ENCODE measurements at regions not wholly inside any gene's neighbourhood (a gene's known extent, or its start where the extent isn't known, plus 50 kb on each side); places are given as distances from the start of the nearest gene placed in this dataset.

DNA sequence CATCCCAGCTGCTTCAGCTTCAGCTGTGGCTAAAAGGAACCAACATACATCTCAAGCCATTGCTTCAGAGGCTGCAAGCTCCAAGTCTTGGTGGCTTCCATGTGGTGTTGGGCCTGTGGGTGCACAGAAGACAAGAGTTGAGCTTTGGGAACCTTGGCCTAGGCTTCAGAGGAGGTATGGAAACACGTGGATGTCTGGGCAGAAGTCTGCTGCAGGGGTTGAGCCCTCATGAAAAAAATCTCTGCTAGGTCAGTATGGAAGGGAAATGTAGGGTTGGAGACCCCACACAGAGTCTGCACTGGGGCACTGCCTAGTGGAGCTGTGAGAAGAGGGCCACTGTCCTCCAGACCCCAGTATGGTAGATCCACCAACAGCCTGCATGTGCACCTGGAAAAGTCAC, 279.3 kb downstream of the MZT1 start:
- TF ChIP-seq POLR2AphosphoS5 (IDR thresholded peaks at IDR 0.05; ENCODE audit: low read depth, low read length) (no peak), CTCF (IDR thresholded peaks at IDR 0.05) (no peak), EP300 (IDR thresholded peaks at IDR 0.05; ENCODE audit: borderline replicate concordance in 1 of 2, low read depth in 1 of 2, low read length in 1 of 2) (no peak), TAF1 (IDR thresholded peaks at IDR 0.05; ENCODE audit: borderline replicate concordance, low read depth, low read length) (no peak), NFIC (IDR thresholded peaks at IDR 0.05; ENCODE audit: borderline replicate concordance) (no peak), MXI1 (IDR thresholded peaks at IDR 0.05; ENCODE audit: low read depth, low read length) (no peak)
- TF ChIP-seq, protein P1, sequence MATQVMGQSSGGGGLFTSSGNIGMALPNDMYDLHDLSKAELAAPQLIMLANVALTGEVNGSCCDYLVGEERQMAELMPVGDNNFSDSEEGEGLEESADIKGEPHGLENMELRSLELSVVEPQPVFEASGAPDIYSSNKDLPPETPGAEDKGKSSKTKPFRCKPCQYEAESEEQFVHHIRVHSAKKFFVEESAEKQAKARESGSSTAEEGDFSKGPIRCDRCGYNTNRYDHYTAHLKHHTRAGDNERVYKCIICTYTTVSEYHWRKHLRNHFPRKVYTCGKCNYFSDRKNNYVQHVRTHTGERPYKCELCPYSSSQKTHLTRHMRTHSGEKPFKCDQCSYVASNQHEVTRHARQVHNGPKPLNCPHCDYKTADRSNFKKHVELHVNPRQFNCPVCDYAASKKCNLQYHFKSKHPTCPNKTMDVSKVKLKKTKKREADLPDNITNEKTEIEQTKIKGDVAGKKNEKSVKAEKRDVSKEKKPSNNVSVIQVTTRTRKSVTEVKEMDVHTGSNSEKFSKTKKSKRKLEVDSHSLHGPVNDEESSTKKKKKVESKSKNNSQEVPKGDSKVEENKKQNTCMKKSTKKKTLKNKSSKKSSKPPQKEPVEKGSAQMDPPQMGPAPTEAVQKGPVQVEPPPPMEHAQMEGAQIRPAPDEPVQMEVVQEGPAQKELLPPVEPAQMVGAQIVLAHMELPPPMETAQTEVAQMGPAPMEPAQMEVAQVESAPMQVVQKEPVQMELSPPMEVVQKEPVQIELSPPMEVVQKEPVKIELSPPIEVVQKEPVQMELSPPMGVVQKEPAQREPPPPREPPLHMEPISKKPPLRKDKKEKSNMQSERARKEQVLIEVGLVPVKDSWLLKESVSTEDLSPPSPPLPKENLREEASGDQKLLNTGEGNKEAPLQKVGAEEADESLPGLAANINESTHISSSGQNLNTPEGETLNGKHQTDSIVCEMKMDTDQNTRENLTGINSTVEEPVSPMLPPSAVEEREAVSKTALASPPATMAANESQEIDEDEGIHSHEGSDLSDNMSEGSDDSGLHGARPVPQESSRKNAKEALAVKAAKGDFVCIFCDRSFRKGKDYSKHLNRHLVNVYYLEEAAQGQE (IDR thresholded peaks at IDR 0.05; ENCODE audit: low read depth, low read length), result no peak

Measured in SK-N-SH (cell line).